ENCODE measurements at regions not wholly inside any gene's neighbourhood (a gene's known extent, or its start where the extent isn't known, plus 50 kb on each side); places are given as distances from the start of the nearest gene placed in this dataset.

DNA sequence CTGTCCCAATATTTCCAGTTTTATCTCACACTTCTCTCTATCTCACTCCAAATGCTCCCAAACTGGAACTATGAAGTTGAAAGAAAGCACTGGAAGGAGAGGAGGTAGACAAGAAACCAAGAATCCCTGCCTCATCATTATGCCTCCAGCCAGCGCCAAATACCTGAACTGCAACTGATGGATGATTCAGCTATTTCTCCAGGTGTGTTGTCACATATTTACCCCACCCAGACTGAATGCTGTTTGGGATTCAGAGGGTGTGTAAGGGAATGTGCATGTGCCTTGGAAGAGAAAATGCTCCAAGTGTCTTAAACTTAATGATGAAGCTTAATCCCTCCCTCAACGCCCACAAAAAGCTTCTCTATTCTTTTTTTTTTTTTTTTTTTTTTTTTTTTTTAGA lies 269.5 kb upstream of the ATP11B start:
- TF ChIP-seq CTCF (conservative IDR thresholded peaks at IDR 0.05) (no peak), EZH2 (IDR thresholded peaks at IDR 0.05; ENCODE audit: low read depth) (no peak)

Measured in PC-9 (cell line).